Caco-2 (cell line): ENCODE measurements at regions not wholly inside any gene's neighbourhood (a gene's known extent, or its start where the extent isn't known, plus 50 kb on each side); places are given as distances from the start of the nearest gene placed in this dataset.
"Not testable (repeated sequence)": the region's sequence is repeated elsewhere in the genome, so short reads cannot be mapped to it uniquely, and the experiment has no call there.

ENCODE experiments used
- BruUV-seq: library from RNA; stranded (reverse); fragments of 400-500 nt; replicated peaks from 2 replicates; lab custom pipeline; 2021; lab: Mats Ljungman, UMichigan
- CTCF ChIA-PET: fragments of 300-600 bp; sonication (Branson Sonifier 250); formaldehyde crosslinking; loops from one replicate; lab custom pipeline; 2022; ENCODE audit warnings: antibody characterized with exemption; lab: Charles Lee
- POLR2A ChIA-PET: fragments of 300-600 bp; sonication (Branson Sonifier 250); formaldehyde crosslinking; loops from one replicate; lab custom pipeline; 2022; ENCODE audit warnings: antibody characterized with exemption; lab: Charles Lee
- DNase-seq, 2 experiments: peaks; one replicate each; pipeline versions ENCODE4 v3.0.0 to v3.0.0-alpha.2; 2020 to 2022
- H3K27me3 ChIP-seq: replicated peaks from 2 replicates; pipeline ENCODE4 v1.6.0; 2011; ENCODE audit warnings: low read length; ENCODE audit not compliant: control insufficient read depth, insufficient read depth
- H3K36me3 ChIP-seq: 2 replicates; pipeline ENCODE4 v1.5.1; 2011; ENCODE audit warnings: low read length; ENCODE audit not compliant: control insufficient read depth, insufficient read depth
- H3K4me1 ChIP-seq: fragments of 250-450 bp; sonication (Bioruptor Pico); 2 replicates; pipeline ENCODE4 v1.5.1; 2020; ENCODE audit warnings: mild to moderate bottlenecking
- H3K4me3 ChIP-seq: 2 replicates; pipeline ENCODE4 v1.5.1; 2011; ENCODE audit warnings: low read depth, mild to moderate bottlenecking, control low read depth, low read length
- H3K9me3 ChIP-seq: fragments of 250-450 bp; sonication (Bioruptor Pico); 2 replicates; pipeline ENCODE4 v1.5.1; 2020; ENCODE audit warnings: mild to moderate bottlenecking, moderate library complexity
- H3K27ac Mint-ChIP-seq: one replicate; pipeline ENCODE4 v1.8.0; 2022; ENCODE audit warnings: mixed read lengths; ENCODE audit not compliant: unreplicated experiment
- H3K27me3 Mint-ChIP-seq: one replicate; pipeline ENCODE4 v1.8.0; 2022; ENCODE audit warnings: mixed read lengths; ENCODE audit not compliant: insufficient read depth, unreplicated experiment
- H3K36me3 Mint-ChIP-seq: one replicate; pipeline ENCODE4 v1.8.0; 2022; ENCODE audit warnings: mild to moderate bottlenecking, mixed read lengths; ENCODE audit not compliant: insufficient read depth, unreplicated experiment
- H3K4me1 Mint-ChIP-seq: one replicate; pipeline ENCODE4 v1.8.0; 2022; ENCODE audit warnings: low read depth, mixed read lengths; ENCODE audit not compliant: unreplicated experiment
- H3K4me3 Mint-ChIP-seq: one replicate; pipeline ENCODE4 v1.8.0; 2022; ENCODE audit warnings: mild to moderate bottlenecking, moderate library complexity, mixed read lengths; ENCODE audit not compliant: unreplicated experiment
- H3K9me3 Mint-ChIP-seq: one replicate; pipeline ENCODE4 v1.8.0; 2022; ENCODE audit warnings: mixed read lengths; ENCODE audit not compliant: unreplicated experiment
- intact Hi-C: fragments of 100-400 bp; cut with micrococcal nuclease; formaldehyde crosslinking; loops from one replicate; pipeline ENCODE4 v1.10.0; 2022; ENCODE audit not compliant: unreplicated experiment
- TF ChIP-seq, protein P1 (sequence below), 2 experiments: fragments of 200-600 bp in 1 of 2; IDR thresholded peaks; 1 replicate in 1 of 2; 2 replicates in 1 of 2; pipeline versions ENCODE4 v1.5.1 to v1.8.0; 2011 to 2022; ENCODE audit warnings: antibody characterized with exemption in 1 of 2, control low read depth in 1 of 2, inconsistent platforms in 1 of 2, low read depth in 1 of 2, low read length in 1 of 2, mild to moderate bottlenecking in 1 of 2, moderate library complexity in 1 of 2; ENCODE audit not compliant: insufficient read depth in 1 of 2, severe bottlenecking in 1 of 2, unreplicated experiment in 1 of 2

DNA sequence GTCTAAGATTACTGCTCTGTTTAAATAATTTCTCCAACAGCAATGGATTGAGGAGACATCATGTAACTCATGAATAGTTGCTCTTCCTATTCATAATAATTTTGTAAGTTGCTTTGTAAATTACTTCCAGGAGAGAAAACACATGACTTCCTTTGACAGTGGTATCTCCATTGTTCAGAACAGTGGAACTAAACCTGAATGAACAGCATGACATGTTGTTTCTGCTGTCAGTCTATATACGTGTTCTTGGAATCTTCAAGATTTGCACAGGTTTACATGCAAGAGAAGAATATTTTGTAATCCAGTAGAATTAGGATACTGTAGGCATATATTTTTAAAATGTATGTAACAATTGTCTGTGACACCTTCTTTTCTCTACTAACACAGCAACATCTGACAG is 618.8 kb upstream of the GRID2 start:
- peaks cover 13% of the 10 kb centered on the region; the same call in 1 of the 2 replicates for H3K4me1 ChIP-seq
- TF ChIP-seq, protein P1, sequence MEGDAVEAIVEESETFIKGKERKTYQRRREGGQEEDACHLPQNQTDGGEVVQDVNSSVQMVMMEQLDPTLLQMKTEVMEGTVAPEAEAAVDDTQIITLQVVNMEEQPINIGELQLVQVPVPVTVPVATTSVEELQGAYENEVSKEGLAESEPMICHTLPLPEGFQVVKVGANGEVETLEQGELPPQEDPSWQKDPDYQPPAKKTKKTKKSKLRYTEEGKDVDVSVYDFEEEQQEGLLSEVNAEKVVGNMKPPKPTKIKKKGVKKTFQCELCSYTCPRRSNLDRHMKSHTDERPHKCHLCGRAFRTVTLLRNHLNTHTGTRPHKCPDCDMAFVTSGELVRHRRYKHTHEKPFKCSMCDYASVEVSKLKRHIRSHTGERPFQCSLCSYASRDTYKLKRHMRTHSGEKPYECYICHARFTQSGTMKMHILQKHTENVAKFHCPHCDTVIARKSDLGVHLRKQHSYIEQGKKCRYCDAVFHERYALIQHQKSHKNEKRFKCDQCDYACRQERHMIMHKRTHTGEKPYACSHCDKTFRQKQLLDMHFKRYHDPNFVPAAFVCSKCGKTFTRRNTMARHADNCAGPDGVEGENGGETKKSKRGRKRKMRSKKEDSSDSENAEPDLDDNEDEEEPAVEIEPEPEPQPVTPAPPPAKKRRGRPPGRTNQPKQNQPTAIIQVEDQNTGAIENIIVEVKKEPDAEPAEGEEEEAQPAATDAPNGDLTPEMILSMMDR (IDR thresholded peaks at IDR 0.05; ENCODE audit: insufficient read depth in 1 of 2, low read depth in 1 of 2, low read length in 1 of 2, severe bottlenecking in 1 of 2, unreplicated experiment in 1 of 2): no peak
- Mint-ChIP-seq H3K27me3 (no peaks in the 10 kb centered on the region), H3K4me1 (no peaks in the 10 kb centered on the region), H3K36me3 (no peaks in the 10 kb centered on the region), H3K4me3 (no peak overlapping the region), H3K27ac (no peak overlapping the region), H3K9me3 (peaks cover 8% of the 10 kb centered on the region)
- BruUV-seq: no TSS peak
- intact Hi-C loops: no loop called here
- ChIA-PET CTCF (no interaction called here), POLR2A (no interaction called here)
- H3K4me3 ChIP-seq: no peak overlapping the region
- no peaks in the 10 kb centered on the region for H3K9me3 ChIP-seq
- H3K27me3 ChIP-seq: no peaks in the 10 kb centered on the region
- DNase-seq: no peak
- no peaks in the 10 kb centered on the region for H3K36me3 ChIP-seq

DNA sequence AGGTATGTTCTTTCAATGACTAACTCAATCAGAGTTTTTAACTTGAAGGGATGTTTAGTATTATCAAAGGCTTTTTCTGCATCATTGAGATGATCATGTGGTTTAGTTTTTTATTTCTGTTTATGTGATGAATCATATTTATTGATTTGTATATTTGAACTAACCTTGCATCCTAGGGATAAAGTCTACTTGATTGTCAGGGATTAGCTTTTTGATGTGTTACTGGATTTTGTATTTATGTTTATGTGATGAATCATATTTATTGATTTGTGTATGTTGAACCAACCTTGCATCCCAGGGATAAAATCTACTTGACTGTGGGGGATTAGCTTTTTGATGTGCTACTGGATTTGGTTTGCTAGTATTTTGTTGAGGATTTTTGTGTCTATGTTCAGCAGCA is 615.4 kb upstream of the GRID2 start:
- TF ChIP-seq, protein P1 (IDR thresholded peaks at IDR 0.05; ENCODE audit: insufficient read depth in 1 of 2, low read depth in 1 of 2, low read length in 1 of 2, severe bottlenecking in 1 of 2, unreplicated experiment in 1 of 2): no peak
- Histone ChIP-seq H3K36me3 (no peaks in the 10 kb centered on the region), H3K4me1 (no peaks in the 10 kb centered on the region), H3K9me3 (no peaks in the 10 kb centered on the region), H3K4me3 (no peak overlapping the region), H3K27me3 (no peaks in the 10 kb centered on the region)
- Mint-ChIP-seq H3K4me1 (no peaks in the 10 kb centered on the region), H3K27ac (no peak overlapping the region), H3K9me3 (no peaks in the 10 kb centered on the region), H3K36me3 (no peaks in the 10 kb centered on the region), H3K4me3 (no peak overlapping the region), H3K27me3 (no peaks in the 10 kb centered on the region)
- no peak for DNase-seq
- ChIA-PET CTCF (no interaction called here), POLR2A (no interaction called here)
- intact Hi-C loops: no loop called here
- BruUV-seq: no TSS peak

DNA sequence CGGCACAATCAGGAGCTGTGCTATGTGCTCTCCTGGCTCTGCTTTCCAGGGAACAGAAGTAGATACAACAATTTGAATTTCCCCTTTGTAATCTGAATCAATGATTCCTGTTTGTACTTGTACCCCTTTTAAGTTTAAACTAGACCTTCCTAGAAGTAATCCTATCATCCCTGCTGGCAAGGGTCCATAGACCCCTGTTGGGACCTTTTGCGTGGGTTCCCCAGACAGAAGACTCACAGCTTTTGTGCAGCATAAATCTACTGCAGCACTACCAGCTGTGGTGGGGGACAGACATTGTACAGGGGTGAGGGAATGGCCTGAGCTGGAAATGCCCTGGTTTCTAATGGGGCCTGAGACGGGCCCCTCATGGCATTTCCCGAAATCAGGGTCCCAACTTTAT is 604.1 kb upstream of the GRID2 start:
- H3K9me3 ChIP-seq, H3K4me1 ChIP-seq, H3K36me3 ChIP-seq, H3K4me1 Mint-ChIP-seq, H3K4me3 Mint-ChIP-seq, H3K27me3 Mint-ChIP-seq, H3K9me3 Mint-ChIP-seq, H3K36me3 Mint-ChIP-seq, POLR2A ChIA-PET, BruUV-seq, H3K4me3 ChIP-seq, DNase-seq, intact Hi-C loops, H3K27ac Mint-ChIP-seq, H3K27me3 ChIP-seq, CTCF ChIA-PET: not testable (repeated sequence)

DNA sequence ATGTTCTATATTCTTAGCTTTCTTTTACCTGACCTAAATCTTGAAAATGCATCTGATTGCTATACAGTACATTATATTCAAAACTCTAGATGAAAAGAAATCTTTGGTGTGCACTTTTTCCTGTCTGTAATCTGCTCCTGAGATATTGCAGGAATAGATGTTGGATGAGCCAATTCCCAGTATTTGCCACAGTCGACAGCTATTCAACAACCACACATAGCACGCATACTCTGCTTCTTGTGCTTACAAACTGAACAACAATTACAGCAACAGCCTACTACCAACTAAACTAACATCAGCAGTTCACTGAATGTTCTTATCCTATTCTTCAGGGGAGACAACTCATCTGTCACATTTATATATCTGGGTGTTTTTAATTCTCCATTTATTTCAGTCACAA is 573.9 kb upstream of the GRID2 start:
- Histone ChIP-seq H3K36me3 (no peaks in the 10 kb centered on the region), H3K9me3 (no peaks in the 10 kb centered on the region), H3K4me3 (no peak overlapping the region), H3K27me3 (no peaks in the 10 kb centered on the region), H3K4me1 (no peaks in the 10 kb centered on the region)
- H3K27ac Mint-ChIP-seq: no peak overlapping the region
- TF ChIP-seq, protein P1 (IDR thresholded peaks at IDR 0.05; ENCODE audit: insufficient read depth in 1 of 2, low read depth in 1 of 2, low read length in 1 of 2, severe bottlenecking in 1 of 2, unreplicated experiment in 1 of 2): no peak
- no peaks in the 10 kb centered on the region for H3K4me1 Mint-ChIP-seq
- ChIA-PET CTCF (no interaction called here), POLR2A (no interaction called here)
- BruUV-seq: no TSS peak
- H3K36me3 Mint-ChIP-seq: no peaks in the 10 kb centered on the region
- no peaks in the 10 kb centered on the region for H3K27me3 Mint-ChIP-seq
- H3K4me3 Mint-ChIP-seq: no peak overlapping the region
- no peaks in the 10 kb centered on the region for H3K9me3 Mint-ChIP-seq
- DNase-seq: no peak
- intact Hi-C loops: no loop called here
